HFF-Myc (cell line): ENCODE measurements at regions not wholly inside any gene's neighbourhood (a gene's known extent, or its start where the extent isn't known, plus 50 kb on each side); places are given as distances from the start of the nearest gene placed in this dataset.

Experiments
- DNase-seq: peaks from one replicate; pipeline ENCODE4 v3.0.0-alpha.2; 2011; ENCODE audit warnings: low read depth; ENCODE audit errors: extremely low read depth
- H3K4me3 ChIP-seq: replicated peaks from 2 replicates; pipeline ENCODE4 v1.5.1; 2011; ENCODE audit warnings: low read depth, mild to moderate bottlenecking, control low read depth, low read length
- CTCF ChIP-seq: IDR thresholded peaks from 2 replicates; pipeline ENCODE4 v1.5.1; 2012; ENCODE audit warnings: mild to moderate bottlenecking, low read depth, low read length, control low read depth; ENCODE audit errors: missing control alignments

GRCh38 chr2:137729305-137729704, 235.0 kb upstream of the HNMT start:
- no peak for TF ChIP-seq CTCF
- no peak overlapping the region for H3K4me3 ChIP-seq
- DNase-seq = no peak

DNA sequence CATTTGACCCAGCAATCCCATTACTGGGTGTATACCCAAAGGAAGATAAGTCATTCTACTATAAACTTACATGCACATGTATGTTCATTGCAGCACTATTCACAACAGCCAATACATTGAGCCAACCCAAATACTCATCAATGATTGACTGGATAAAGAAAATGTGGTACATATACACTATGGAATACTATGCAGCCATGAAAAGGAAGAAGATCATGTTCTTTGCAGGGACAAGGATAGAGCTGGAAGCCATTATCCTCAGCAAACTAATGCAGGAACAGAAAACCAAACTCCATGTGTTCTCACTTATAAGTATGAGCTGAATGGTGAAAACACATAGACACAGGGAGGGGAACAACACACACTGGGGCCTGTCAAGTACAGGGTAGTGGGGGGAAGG, 226.7 kb upstream of the HNMT start:
- TF ChIP-seq CTCF = no peak
- no peak overlapping the region for H3K4me3 ChIP-seq
- no peak for DNase-seq

DNA sequence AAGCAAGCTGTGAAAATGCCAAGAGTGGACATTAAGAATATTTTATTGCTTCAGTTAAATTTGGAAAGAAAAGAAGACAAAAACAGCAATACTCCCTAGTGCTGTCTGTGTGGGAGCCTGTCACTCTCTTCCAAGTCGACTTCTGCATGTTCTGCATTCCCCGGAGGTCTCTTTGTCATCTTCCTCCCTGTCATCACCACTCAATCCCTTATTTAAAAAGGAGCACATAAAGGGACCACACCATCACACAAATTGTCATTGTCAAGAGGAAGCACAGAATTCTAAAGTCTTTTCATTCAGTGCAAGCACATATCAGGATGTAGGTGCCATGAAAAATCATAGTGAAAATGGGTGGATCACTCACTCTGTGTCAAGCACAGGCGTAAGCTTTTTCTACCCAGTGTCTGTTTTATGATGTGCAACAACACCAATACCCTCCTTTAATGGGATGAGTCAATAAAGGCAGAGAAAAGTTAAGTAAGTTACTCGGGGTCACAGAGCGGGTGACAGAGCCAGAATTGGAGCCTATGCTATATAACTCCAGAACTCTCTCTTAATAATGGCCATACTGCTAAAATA, 222.4 kb upstream of the HNMT start:
- no peak overlapping the region for H3K4me3 ChIP-seq

GRCh38 chr2:137747509-137747908, 216.8 kb upstream of the HNMT start:
- no peak for TF ChIP-seq CTCF
- DNase-seq = no peak
- no peak overlapping the region for H3K4me3 ChIP-seq

More for the DNA sequence above, 222.4 kb upstream of the HNMT start:
- no peak for TF ChIP-seq CTCF
- no peak for DNase-seq

DNA sequence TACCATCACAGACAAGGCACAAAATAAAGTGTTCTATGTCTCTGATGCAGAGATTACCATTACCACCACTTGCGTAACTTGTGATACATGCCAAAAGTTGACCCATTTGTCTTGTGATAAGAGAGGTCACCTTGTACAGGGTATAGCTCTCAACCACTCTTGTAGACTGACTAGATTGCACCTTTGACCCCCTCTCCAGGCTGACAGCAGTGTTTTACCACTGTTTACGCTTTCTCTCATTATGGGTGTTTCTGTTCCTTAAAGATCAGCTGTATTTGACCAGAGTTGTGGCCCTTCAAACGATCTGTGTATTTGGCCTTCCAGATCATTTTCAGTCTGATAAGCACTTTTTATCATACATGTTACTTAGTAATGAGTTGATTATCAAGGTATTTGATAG, 215.7 kb upstream of the HNMT start:
- H3K4me3 ChIP-seq = no peak overlapping the region
- DNase-seq = no peak
- no peak for TF ChIP-seq CTCF

DNA sequence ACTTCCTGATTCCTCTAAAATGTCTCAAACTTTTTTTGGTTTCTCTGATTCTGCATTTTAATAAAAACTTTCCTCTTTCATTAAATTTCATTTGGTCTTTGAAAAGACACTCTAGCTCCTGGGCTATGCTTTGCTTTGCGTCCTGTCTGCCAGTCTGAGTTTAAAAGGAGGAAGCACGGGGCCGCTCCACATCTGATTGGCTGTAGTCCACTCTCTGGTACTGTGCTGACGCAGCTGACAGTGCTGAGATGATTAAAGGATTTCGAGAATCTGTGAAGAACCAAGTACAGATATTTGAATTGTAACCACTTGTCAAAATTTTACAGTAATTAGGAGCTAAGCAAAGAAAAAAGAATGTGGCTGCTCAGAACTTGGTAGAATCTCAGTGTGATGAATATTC, 199.6 kb upstream of the HNMT start:
- DNase-seq = no peak
- no peak overlapping the region for H3K4me3 ChIP-seq
- no peak for TF ChIP-seq CTCF

DNA sequence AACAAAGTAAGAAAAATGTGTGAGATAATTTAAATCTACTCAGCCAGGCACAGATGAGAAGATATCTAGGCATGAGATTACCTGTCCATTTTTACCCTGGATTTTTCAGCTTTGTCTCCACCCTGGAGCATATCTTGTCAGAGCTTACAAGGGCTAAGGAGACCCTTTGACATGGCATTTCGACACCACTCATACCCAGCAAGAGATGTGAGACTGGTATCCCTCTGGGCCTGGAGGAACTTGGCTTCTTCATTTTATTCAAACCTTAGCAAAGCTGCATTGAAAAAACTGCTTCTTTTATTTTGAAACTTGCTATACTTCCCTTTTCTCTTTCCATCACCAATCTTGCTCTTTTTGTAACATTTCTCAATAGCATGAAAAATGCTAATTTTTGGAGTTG, 194.9 kb upstream of the HNMT start:
- TF ChIP-seq CTCF = no peak
- no peak overlapping the region for H3K4me3 ChIP-seq
- DNase-seq = no peak
